CD1c-positive myeloid dendritic cell (primary cell): ENCODE measurements at regions not wholly inside any gene's neighbourhood (a gene's known extent, or its start where the extent isn't known, plus 50 kb on each side); places are given as distances from the start of the nearest gene placed in this dataset.

Source experiments
- DNase-seq: peaks from one replicate; pipeline ENCODE4 v3.0.0-alpha.2; 2016; ENCODE audit errors: extremely low spot score

- no peak for DNase-seq
These were observed 501.2 kb upstream of the LRRTM4 start for GRCh38 chr2:78023356-78023755.

DNA sequence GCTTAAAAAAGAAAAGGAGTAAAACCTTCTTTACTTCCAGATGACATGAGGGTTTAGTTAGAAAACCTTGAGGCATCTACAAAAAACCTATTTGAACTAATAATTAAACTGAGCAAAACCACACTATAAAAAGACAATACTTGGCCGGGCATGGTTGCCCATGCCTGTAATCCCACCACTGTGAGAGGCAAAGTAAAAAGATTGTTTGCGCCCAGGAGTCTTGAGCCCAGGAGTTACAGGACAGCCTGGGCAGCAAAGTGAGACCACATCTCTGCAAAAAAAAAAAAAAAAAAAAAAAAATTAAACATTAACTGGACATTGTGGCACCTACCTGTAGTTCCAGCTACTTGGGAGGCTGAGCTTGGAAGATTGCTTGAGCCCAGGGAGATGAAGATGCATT is 502.8 kb upstream of the LRRTM4 start:
- no peak for DNase-seq

DNA sequence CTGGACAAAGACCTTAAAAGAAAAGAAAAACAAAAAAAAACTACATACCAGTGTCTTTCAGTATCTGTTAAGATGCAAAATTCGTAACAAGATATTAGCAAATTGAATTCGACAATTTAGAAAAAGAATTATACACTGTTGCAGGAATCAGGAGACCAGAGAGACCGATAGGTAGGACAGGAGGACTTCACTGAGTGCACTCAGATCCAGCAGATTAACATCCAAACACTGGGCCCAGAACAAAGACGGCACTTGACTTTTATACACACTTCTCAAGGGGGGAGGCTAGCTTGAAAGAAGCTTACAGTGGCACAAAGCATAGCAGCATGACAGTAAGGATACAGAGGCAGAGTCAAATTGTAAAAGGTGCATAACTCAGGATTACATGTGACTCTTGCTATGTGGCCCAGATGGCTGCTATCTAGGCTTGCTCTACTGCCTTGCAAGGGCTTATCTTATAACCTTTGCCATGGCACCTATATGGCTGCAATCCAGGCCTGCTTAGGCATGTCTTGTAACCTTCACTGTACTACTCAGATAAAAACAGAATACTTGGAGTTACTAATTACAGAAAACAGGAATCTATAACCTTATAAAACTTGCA is 507.3 kb upstream of the LRRTM4 start:
- DNase-seq, result no peak

GRCh38 chr2:78034706-78035105 is 512.5 kb upstream of the LRRTM4 start:
- DNase-seq, result no peak

DNA sequence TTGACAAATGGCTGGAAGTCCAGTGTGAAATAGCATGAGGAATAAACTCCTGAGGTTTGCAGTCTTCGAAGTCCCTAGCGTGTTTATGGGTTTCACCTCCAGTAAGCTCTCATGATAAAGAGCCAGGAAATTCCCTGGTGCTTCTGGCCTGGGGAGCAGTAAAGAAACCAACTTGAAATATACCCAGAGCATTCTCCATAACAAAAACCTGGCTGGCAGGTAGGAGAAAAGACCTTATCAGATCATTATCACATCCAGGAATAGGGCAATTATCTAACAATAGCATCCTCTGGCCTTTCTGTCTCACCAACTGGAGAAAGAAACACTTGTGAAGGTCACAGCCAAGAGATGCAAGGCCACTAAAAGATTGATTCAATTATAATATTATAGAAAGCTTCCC is 513.6 kb upstream of the LRRTM4 start:
- no peak for DNase-seq

DNA sequence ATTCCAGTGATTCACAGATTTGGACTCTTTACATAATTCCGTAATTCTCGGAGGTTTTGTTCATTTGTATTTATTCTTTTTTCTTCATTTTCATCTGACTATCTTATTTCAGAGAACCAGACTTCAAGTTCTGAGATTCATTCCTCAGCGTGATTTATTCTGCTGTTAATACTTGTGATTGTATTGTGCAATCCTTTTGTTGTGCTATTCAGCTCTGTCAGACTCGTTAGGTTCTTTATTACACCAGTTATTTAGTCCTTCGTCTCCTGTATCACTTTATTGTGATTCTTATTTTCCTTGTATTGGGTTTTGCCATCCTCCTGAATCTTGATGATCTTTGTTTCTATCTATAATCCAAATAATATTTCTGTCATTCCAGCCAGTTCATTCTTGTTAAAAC is 529.3 kb upstream of the LRRTM4 start:
- no peak for DNase-seq

DNA sequence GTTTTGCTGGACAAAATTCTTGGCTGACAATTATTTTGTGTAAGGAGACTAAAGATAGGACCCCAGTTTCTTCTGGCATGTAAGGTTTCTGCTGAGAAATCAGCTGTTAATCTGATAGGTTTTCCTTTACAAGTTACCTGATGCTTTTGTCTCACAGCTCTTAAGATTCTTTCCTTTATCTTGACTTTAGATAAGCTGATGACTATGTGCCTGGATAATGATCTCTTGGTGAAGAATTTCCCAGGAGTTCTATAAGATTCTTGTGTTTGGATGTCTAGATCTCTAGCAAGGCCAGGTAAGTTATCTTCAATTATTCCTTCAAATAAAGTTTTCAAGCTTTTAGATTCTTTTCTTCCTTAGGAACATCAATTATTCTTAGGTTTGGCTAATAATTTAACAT is 534.8 kb upstream of the LRRTM4 start:
- DNase-seq, result no peak

DNA sequence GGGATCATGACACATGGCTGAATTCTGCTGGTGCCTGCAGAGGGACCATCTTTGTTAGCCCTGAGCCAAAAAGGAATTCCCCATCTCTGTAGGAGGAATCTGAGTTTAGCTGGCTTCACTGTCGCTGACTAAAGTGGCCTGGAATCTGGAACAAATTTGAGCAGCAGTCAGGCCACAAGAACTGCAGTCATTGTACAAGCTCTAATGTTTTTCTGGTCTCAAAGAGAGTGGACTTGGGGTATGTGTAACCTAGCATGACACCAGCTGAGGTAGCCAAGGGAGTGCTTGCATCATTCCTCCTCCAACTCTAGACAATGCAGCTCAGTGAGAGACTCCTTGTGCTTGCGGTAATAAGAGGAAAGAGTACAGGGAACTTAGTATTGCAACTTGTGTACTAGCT is 539.1 kb upstream of the LRRTM4 start:
- no peak for DNase-seq

DNA sequence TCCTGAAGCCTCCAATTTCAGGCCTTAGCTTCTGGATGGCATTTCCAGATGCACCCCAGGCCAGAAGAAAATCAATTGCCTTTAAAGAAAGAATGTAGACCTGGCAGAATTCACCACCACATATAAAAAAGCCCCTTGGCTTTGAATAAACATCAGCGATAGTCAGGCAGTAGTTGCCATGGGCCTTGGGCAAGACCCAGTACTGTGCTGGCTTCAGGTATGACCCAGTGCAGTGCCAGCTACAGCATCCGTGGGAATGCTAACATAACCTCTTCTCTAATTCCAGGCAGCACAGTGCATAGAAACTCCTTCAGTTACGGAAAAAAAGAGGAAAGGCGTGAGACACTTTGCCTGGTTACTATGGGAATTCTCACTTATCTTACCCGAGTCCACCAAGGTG is 539.6 kb upstream of the LRRTM4 start:
- DNase-seq, result no peak

- no peak for DNase-seq
These were observed 541.3 kb upstream of the LRRTM4 start for GRCh38 chr2:78063246-78064020.

GRCh38 chr2:78065366-78065765 is 543.2 kb upstream of the LRRTM4 start:
- no peak for DNase-seq

- no peak for DNase-seq
These were observed 546.6 kb upstream of the LRRTM4 start for GRCh38 chr2:78068808-78069207.

GRCh38 chr2:78070693-78071092 is 548.5 kb upstream of the LRRTM4 start:
- DNase-seq, result no peak

GRCh38 chr2:78077633-78078032 is 555.5 kb upstream of the LRRTM4 start:
- DNase-seq, result no peak

DNA sequence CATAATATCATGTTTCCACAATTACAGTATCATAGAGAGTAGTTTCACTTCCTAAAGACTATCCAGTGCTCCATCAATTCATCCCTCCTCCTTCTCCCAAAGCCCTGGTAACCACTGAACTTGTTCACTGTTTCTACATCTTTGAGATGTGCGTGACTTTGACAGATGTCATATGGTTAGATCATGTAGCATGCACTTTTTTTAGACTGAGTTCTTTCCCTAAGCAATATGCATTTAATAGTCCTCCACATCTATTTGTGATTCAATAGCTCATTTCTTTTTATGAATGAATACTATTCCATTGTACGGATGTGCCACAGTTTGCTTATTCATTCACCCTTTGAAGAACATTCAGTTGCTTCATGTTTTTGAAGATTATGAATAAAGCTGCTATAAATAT is 560.4 kb upstream of the LRRTM4 start:
- no peak for DNase-seq

GRCh38 chr2:78093436-78093835 is 571.3 kb upstream of the LRRTM4 start:
- no peak for DNase-seq

- DNase-seq, result no peak
These were observed 587.1 kb upstream of the LRRTM4 start for GRCh38 chr2:78109272-78109671.

DNA sequence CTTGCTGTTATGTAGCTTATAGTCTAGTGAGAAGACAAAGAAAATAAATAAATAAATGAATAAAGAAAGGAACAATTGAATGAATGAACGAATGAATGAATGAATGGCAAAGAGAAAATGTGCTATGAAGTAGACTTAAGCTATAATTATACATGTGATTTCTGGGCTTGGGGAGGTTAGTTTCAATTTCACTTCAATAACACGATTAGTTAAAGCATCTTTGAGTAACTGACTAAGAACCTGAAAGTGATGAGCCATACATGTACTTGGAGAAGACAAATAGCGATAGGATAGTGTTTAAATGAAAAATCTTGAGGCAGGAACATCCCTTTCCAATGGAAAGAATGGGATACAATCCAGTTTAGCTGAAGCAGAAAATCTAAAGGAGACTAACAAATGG is 593.1 kb upstream of the LRRTM4 start:
- DNase-seq, result no peak

DNA sequence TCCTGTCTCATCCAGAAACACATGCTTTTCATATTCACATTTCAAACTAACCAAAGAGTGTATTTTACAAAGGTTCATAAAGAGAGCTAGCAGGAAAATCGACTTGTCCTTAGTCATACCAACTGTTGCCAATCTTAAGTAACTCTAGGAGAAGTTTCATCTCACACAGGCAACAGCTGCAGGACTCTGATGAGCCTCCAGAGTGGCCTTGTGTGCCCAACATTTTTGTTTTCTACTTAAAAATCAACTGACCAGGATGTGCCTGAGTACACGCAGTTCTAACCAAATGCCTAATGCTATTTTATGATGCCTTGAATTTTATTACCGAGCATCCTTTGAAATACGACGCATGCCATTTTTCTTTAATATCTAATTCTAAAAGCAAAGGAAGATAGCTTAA is 595.9 kb upstream of the LRRTM4 start:
- DNase-seq, result no peak

DNA sequence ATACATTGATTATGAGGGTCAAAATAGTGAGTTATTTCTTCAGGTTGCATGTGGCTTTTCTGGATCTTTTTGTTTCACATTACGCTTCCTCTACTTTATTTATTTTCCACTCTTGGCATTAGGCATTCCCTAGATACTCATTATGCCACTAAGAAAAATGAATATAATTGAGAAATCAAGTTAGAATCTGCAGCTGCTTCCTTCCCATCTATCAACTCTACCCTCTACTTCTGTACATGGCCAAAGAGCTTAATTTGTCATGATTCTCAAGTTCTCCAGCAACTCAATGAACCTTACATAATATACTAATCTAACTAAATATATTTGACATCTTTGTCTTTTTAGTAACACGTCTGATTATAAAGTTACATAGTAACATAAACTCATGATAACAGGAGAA is 598.1 kb upstream of the LRRTM4 start:
- no peak for DNase-seq

GRCh38 chr2:78125042-78125441 is 602.9 kb upstream of the LRRTM4 start:
- no peak for DNase-seq

- no peak for DNase-seq
These were observed 605.2 kb upstream of the LRRTM4 start for GRCh38 chr2:78127424-78127823.

DNA sequence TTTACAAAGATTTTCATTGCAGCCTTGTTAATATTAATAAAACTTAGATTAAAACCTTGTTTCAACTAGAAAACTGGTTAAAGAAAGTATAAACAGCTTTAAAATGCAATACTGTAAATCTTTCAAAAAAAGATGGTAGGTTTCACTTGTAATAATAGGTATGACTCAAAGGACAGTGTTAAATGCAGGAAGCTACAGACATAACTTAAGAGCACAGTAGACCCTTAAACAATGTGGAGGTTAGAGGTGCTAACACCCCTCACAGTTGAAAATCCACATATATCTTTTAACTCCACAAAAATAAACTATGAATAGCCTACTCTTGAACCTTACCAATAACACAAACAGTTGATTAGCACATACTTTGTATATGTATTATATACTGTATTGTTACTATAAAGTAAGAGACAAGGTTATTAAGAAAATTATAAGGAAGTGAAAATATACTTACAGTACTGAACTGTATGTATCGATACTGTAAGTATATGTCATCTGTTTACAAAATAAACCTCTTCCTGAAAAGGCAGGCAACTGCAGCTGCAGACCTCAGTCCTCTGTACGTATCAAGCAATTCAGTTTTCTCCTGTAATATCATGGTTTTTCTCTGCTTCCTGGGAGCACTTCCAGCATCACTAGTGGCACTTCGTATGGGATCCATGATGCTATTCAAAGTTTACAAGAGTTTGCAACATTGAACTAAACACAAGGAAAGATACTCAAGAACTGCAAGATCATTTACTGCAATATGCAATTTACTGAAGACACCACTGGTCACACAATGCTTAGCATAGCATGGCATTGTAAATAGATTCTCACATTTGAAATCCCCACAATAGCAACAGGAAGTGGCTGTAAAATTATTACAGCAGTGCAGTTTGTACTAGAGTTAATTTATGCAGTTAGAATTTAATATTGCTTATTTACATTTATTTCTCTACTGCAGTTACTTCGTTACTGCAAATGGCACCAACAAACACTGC is 610.5 kb upstream of the LRRTM4 start:
- DNase-seq, result no peak
